HG02623 (cell line): ENCODE measurements at regions not wholly inside any gene's neighbourhood (a gene's known extent, or its start where the extent isn't known, plus 50 kb on each side); places are given as distances from the start of the nearest gene placed in this dataset.
"Not testable (repeated sequence)": the region's sequence is repeated elsewhere in the genome, so short reads cannot be mapped to it uniquely, and the experiment has no call there.

Experiments used
- ATAC-seq: cut with Tn5 transposase; IDR thresholded peaks from one replicate; pipeline ENCODE4 v1.9.1; 2021; ENCODE audit warnings: moderate library complexity; ENCODE audit not compliant: unreplicated experiment

DNA sequence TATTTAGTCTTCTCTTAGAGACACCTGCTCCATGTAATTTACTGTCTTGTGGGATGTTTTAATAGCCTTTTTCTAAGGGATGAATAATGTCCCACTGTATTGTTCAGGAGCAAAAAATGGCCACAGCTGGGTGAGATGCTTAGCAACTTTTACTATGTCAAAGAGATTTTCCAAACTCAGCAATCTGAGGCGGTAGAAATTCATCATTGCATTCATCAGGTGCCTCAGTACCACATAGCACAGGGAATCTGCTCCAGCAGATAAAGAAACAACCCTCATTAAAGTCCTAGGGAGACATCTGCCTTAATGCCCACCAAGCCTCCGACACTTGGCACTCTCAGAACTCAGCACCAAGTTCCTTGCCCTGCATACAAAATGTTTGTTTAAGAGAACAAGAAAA is 266.9 kb downstream of the SIPA1L2 start:
- ATAC-seq = no peak

DNA sequence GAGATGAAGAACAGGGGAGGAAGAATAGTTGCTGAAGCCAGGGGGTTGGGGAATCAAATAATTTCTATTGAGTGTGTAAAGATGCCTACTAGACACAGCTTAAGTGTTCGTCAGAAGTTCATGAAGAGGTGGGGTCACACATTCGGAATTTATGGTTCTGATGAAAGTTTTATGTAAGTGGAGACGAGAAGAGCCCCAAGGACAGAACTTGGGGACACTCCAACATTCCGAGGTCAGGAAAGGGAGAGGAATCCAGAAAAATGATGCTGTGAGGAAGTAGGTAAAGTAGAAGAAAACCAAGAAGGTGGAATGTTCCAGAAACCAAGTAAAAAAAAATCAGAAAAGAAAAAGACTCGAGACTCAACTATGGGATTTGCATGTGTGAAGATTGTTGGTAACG is 272.5 kb downstream of the SIPA1L2 start:
- no peak for ATAC-seq

DNA sequence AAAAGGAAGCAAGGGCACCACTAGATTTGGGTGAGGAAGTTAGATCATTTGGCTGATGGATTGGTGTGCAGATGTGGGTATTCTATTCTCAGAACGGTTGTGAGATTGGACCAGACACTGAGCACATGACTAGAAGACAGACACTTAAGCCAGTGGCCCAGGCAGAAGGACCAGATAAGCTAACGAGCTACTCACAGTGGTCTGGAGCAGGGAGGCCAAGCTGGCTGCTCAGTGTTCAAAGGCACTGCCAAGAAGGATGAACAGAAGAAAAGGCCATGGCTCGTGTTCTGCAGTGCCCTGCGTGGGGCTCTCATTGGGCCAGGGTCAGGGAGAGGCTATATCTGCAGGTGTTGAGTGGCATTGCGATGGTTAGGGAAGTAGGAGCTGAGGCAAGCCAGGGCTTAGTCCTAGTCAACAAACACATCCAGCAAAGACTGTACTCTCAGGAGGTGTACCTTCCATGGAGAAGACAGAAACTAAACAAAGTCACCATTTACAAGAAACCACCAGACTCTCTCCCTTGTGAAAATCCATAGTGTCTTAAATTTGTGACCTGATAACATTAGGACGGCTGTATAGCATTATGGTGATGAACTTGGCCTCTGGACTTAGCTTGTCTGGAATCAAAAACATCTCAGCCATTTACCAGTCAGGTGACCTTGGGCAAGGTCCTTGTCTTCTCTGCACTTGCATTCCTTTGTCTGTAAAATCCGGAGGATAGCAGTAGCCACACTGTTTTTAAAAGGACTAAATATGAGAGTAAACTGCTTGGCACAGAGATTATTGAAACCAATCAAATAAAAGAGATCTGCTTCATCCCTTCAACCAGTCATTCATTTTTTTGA is 274.5 kb downstream of the SIPA1L2 start:
- no peak for ATAC-seq

DNA sequence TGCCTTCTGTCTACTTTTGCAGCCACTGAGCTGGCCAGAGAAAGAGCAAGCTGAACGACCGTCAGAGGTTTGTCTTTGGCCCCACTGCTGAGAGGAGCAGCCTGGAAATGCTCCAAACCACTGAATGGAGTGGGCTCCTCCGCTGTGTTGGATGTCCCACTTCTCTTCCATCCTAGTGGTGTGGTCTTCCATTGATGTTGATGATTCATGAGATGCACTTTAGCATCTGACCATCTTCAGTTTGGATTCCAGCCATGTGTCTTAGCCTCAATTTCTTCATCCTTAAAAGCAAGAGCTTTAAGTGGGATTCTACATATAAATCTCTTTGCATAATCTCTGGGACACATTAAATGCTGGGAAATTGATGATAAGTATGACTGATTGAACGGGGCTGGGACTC is 276.9 kb downstream of the SIPA1L2 start:
- ATAC-seq = no peak

DNA sequence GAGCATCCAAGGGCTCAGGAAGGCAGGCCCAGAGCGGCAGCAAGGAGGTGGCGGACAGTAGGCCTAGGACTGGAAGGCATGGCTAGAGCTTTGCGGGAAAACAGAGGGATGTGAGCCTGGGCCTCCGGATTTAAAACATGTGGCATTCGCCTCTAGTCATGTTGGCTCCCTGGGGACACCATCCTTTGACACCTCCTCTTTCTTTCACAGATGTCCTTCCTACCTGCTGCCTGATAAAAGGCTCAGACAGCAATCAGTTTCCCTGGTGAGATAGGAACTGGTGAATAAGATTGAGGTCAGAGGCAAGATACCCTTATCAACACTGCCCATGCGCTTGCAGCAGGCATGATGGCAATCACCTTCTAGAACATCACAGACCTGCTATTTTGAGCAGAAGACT is 277.6 kb downstream of the SIPA1L2 start:
- no peak for ATAC-seq

DNA sequence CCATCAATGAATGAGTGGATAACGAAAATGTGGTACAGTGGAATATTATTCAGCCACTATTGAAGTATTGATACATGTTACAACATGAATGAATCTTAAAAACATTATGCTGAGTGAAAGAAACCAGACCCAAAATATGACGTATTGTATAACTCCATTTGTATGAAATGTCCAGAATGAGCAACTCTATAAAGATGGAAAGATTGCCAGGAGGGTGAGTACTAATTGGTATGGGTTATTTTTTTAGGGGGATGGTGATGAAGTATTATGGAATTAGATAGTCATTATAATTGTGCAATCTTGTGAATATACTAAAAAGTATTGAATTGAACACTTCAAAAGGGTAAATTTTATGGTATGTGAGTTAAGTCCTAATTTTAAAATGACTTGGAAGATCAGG is 278.6 kb downstream of the SIPA1L2 start:
- no peak for ATAC-seq

DNA sequence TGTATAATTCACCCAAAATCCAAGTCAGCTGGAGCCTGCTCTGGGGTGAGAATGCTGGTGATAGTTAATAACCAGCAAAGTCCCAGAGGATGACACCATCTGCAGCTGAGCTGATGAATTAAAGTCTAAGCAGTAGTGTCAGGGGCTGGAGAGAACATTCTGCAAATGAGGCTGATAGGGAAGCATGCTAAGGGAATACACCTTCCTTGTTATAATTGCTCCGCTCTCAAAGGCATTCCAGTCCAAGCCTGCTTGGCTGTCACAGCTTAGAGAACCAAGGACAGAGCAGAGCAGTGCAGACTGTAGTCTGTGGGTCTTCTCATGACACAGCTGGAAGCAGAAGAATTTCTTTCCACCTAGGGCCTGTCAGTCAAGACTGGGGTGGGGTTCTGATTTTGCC is 283.1 kb downstream of the SIPA1L2 start:
- ATAC-seq = no peak

DNA sequence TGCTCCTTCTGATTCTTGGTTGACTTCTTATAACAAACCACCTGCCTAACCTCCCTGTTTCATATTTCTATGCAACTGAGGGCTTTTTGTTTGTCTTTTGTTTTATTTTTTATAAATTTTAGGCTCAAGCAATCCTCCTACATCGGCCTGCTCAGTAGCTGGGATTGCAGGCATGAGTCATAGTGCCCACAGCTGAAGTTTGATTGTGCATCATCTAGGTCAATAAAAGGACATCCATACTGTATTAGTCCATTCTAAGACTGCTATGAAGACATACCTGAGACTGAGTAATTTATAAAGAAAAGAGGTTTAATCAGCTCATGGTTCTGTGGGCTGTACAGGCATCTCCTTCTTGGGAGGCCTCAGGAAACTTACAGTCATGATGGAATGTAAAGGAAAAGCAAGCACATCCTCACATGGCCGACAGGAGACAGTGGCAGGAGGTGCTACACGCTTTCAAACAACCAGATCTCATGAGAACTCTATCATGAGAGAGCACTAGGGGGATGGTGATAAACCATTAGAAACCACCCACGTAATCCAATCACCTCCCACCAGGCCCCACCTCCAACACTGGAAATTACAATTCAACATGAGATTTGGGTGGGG is 285.0 kb downstream of the SIPA1L2 start:
- ATAC-seq = no peak

DNA sequence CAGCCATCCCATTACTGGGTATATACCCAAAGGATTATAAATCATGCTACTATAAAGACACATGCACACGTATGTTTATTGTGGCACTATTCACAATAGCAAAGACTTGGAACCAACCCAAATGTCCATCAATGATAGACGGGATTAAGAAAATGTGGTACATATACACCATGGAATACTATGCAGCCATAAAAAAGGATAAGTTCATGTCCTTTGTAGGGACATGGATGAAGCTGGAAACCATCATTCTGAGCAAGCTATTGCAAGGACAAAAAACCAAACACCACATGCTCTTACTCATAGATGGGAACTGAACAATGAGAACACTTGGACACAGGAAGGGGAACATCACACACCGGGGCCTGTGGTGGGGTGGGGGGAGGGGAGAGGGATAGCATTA is 285.7 kb downstream of the SIPA1L2 start:
- ATAC-seq = not testable (repeated sequence)

DNA sequence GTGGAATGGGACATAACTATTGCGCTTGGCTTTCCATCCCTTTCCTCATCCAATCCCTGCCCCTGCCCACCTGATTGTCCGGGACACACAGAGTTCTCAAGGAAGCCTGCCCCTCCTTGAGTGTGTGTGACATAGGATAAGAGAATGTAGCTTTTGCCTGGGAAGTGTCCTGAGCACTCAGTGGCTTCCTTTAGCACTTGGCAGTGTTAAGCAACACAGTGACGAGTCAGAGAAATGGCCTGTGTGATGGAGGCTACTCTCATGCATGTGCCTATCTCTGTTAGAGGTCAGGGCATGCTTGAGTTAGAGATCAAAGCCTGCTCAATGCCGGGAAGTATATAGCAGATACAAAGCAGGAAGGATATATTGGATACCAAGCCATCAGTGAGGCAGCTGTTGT is 289.5 kb downstream of the SIPA1L2 start:
- no peak for ATAC-seq

DNA sequence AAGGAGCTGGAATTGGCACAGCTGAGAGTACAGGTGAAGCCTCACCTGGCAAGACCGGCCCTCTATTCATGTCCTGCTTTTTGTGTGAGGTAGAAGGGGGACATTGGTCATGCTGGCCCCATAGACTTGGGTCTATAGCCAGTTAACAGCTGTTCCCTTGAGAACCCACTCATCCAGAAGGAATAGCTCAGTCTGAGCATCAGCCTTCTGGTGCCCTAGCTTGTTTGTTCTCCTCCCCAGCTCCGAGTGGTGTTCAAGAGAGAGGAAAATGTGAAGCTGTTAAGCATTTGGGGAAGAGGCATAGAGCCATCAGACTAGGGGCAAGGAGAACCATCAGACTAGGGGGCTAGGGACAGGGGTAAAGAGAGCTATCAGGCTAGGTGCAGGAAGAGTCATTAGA is 290.9 kb downstream of the SIPA1L2 start:
- ATAC-seq = no peak

DNA sequence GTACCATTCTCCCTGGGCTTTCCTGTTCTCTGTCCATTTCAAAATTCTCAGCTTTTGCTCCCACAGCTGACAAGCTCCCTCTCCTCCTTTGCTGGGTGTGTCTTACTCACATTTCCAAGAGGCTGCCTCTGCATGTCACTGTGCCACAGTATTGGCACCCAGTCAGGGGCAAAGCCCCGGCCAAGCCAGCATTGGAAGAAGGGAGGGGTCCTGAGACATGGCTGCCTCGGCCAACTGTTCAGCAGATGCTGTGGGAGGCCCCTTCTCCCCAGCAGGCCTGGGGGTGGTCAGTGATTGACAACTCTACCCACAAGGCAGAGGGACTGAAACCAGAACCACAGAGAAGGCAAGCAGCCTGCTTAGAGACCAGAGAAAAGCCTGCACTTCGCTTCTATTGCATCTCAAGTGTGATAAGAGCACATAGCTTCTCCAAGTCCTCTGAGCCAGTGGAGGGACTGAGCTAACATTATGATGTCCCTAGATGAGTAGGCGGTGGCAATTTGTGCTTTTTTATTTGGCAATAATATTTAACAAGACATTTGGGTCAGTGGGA is 294.1 kb downstream of the SIPA1L2 start:
- ATAC-seq = no peak

DNA sequence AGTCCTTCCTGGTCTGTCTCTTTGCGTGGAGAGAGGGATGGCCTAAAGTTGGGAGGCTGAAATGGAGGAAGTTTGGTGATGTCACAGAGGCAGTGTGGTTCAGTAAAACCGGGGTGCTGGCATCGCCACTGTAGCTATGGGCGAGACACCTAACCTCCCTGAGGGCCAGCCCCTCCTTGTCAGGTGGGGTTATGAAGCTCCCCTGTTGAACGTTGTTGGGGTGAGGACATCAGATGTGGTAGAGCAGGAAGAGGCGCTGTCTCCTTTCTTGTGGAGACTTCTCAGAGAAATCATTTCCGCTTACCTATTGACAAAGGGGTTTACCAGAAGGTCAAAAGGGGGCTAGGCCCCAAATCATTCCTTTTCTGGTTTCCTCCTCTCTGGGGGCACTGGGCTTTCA is 294.7 kb downstream of the SIPA1L2 start:
- ATAC-seq = no peak

DNA sequence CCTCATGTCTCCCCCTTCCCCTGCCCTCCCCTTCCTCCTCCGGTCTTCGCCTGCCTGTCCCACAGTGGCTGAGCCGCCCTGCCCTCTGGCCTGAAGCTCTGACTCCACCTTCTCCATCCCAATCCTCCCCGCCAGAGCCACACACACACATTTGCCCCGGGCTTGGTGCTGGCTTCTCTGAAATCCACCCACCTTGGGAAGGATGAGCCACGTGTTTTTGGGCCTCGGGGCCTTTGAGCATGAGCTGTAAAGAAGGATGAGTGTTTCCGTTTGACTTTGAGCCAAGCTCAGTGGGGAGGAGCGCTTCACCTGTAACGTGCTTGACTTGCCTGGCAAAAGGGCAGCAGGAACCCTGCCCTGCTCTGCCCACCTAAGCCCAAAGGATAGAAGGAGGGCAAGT is 295.1 kb downstream of the SIPA1L2 start:
- no peak for ATAC-seq

DNA sequence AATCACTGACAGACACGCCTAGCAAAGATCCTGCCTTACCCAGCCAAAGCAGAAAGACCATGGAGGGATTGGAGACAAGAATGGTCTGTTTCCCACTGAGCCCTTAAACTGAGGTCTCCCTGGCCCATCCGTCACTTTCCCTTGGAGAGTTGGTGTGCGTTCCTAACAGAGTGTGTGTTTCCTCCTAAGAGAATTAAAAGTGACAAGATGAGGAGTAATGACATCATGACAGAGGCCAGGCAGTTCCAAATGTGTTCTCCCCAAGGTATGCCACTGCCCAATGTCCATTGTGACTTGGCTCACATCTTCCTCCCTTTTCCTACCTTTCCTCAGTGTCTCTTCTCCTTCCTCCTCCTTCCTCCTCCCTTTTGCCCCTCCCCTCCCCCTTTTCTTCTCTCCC is 295.7 kb downstream of the SIPA1L2 start:
- no peak for ATAC-seq

DNA sequence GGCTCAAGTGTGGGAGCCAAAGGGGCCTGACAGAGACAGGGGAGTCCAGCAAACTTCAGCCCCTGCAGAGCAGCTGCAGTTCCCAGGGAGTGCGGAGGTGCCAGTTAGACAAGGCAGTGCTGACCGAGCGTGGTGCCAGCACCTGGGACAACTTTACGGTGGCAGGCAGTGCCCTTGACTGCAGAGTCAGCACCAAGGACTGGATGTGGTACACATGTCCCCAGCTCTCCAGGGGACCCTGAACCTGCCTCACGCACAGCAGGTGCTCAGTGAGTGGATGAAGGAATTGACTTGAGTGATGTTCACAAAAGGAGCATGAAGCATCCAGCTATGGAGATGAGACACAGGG is 296.5 kb downstream of the SIPA1L2 start:
- ATAC-seq = no peak

DNA sequence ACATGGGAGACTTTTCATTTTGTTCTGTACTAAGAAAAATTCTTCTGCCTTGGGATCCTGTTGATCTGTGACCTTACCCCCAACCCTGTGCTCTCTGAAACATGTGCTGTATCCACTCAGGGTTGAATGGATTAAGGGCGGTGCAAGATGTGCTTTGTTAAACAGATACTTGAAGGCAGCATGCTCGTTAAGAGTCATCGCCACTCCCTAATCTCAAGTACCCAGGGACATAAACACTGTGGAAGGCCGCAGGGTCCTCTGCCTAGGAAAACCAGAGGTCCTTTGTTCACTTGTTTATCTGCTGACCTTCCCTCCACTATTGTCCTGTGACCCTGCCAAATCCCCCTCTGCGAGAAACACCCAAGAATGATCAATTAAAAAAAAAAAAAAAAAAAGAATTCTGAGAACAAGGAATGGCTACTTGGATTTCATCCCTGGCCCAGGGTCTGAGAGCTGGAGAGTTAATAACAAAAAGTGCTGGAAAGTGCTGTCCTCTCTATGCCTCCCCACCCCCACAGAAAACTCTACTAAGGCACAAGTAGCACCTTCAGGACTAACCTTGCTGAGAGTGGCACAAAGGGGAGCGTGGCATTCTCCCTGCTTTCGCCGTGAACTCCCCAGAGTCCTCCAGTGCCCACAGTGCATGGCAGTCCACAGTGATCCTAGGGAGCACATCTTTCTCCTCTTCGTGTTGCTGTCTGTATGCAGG is 297.1 kb downstream of the SIPA1L2 start:
- not testable (repeated sequence) for ATAC-seq

DNA sequence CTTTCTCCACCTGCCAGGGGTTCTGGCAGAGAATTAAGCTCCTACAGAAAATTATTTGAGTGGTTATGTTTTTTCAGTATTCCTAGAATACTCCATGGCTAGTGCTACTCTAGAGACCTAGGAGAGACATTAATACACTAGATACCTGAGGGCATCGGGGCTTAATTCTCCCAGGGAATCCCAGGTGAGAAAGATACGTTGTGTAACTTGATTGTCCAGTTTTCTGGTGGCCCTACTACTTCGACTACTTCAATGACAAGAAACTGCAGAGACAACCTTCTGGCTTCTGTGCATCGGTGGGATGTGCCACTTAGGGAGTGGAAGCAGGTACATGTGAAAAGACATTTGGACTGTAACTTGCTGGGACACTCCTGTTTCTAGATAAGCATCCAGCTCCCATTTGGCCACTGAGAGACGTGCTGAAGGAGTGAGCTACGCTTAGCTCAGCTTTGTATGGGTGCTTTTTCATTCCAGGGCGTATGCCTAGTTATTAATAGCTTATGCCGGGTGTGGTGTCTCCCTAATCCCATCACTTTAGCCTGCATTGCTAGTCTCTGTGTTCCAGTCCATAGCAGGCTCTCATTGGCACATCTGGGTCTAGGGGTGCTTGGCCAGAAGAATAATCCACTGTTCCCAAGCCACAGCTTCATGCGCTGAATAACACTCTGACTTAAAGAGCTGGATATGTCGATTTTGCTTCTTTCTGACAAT is 300.7 kb downstream of the SIPA1L2 start:
- ATAC-seq = no peak

DNA sequence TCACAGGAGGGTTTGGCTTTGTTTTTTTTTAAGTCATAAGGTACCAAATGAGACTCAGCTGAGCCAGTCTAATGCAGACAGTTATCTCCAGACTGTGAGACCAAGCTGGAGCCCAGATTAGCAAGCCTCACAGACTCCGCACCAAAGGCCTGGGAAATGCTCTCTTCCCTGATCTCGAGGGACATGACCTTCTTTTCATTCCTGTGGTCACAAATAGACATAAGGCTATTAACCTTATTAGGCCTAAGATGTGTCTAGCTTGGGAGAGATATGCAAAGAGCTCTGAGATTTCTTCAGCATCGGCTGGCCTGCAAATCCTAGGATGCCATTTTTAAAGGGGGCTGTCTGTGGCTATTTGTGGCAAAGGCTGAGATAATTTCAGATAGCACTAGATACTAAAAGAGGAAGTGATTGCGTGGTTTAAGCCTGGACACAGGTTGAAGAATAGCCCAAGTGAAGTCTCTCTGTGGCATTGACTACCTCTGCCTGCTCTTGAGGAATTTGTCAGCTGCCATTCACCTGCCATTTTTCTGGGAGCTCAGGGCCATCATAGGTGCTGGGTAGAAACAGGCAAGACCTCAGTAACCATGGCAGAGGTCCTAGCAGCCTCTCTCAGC is 301.3 kb downstream of the SIPA1L2 start:
- no peak for ATAC-seq

DNA sequence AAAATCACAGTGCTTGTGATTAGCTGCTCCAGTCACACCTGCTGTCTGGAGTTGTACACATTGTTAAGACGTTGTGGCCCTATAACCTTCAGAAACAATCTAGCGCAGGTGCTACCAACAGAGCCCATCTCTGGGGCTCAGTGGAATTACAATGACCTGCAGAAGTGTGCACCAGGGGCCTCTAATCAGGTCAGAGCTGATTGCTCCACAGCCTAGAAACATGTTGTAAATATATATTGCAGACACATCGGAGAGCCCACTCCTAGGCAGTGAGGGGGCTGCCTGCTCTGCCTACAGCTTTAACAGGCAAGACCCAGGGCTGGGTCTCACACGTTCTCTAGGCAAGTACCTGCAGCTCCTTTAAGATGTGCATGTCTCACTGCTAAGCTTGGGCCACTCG is 302.0 kb downstream of the SIPA1L2 start:
- no peak for ATAC-seq

DNA sequence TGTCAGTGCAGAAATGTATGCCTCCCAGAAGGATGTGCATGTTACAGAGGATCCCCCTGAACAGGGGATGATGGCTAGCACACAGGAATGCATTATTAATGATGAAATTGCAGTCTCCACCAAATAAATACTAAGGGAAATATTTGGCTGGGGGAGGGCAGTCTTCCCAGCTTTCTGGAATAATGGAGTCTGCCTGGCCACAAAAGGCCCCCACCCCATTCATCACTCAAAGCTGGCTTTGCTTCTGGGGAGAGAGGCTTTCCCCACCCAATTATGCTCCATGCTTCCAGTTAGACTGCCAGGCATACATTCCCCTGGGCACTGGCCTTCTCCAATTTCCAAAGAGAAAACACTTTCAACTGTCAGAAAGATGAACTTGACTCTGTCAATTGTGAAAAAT is 302.7 kb downstream of the SIPA1L2 start:
- no peak for ATAC-seq
